Astrocyte (in vitro differentiated cells and primary cell): ENCODE measurements at regions not wholly inside any gene's neighbourhood (a gene's known extent, or its start where the extent isn't known, plus 50 kb on each side); places are given as distances from the start of the nearest gene placed in this dataset.

ENCODE experiments used
- CTCF ChIP-seq: IDR thresholded peaks from 2 replicates; pipeline ENCODE4 v1.5.1; 2011; ENCODE audit warnings: low read depth, mild to moderate bottlenecking, inconsistent platforms, low read length, moderate library complexity; ENCODE audit not compliant: insufficient read depth
- EZH2 ChIP-seq: IDR thresholded peaks from 2 replicates; pipeline ENCODE4 v1.6.1; 2012; ENCODE audit warnings: mild to moderate bottlenecking, low read length, inconsistent platforms; ENCODE audit not compliant: insufficient read depth

GRCh38 chr3:87509401-87509800 is 233.0 kb upstream of the POU1F1 start:
- TF ChIP-seq EZH2 (no peak), CTCF (no peak)
